Kidney epithelial cell (primary cell): ENCODE measurements at regions not wholly inside any gene's neighbourhood (a gene's known extent, or its start where the extent isn't known, plus 50 kb on each side); places are given as distances from the start of the nearest gene placed in this dataset.

Experiments used
- DNase-seq: peaks from one replicate; pipeline ENCODE4 v3.0.0-alpha.2; 2010; ENCODE audit warnings: low read depth
- H3K27me3 ChIP-seq: 2 replicates; pipeline ENCODE4 v1.6.0; 2011; ENCODE audit warnings: low read length; ENCODE audit not compliant: control insufficient read depth, insufficient read depth
- H3K36me3 ChIP-seq: 2 replicates; pipeline ENCODE4 v1.5.1; 2011; ENCODE audit warnings: low read length; ENCODE audit not compliant: control insufficient read depth, insufficient read depth
- H3K4me3 ChIP-seq: 2 replicates; pipeline ENCODE4 v1.5.1; 2011; ENCODE audit warnings: low read depth, mild to moderate bottlenecking, control low read depth, low read length
- CTCF ChIP-seq: IDR thresholded peaks from 2 replicates; pipeline ENCODE4 v1.5.1; 2011; ENCODE audit warnings: mild to moderate bottlenecking, moderate library complexity, low read length, control low read depth, inconsistent platforms; ENCODE audit not compliant: insufficient read depth, poor library complexity, severe bottlenecking

GRCh38 chr14:24695265-24696241, 61.6 kb upstream of the GZMB start:
- no peaks in the 10 kb centered on the region for H3K27me3 ChIP-seq

GRCh38 chr14:24694680-24695079, 60.7 kb upstream of the GZMB start:
- DNase-seq = no peak
- Histone ChIP-seq H3K36me3 (no peaks in the 10 kb centered on the region), H3K4me3 (no peak overlapping the region), H3K27me3 (no peaks in the 10 kb centered on the region)
- no peak for TF ChIP-seq CTCF

More at GRCh38 chr14:24695265-24696241, 61.6 kb upstream of the GZMB start:
- Histone ChIP-seq H3K4me3 (no peak overlapping the region), H3K36me3 (no peaks in the 10 kb centered on the region)
- no peak for TF ChIP-seq CTCF
- no peak for DNase-seq

GRCh38 chr14:24693983-24694382, 60.0 kb upstream of the GZMB start:
- H3K27me3 ChIP-seq = no peaks in the 10 kb centered on the region
- H3K36me3 ChIP-seq = no peaks in the 10 kb centered on the region
- no peak overlapping the region for H3K4me3 ChIP-seq
- no peak for DNase-seq
- no peak for TF ChIP-seq CTCF

- H3K27me3 ChIP-seq = no peaks in the 10 kb centered on the region
- H3K4me3 ChIP-seq = no peak overlapping the region
- no peak for TF ChIP-seq CTCF
- H3K36me3 ChIP-seq = no peaks in the 10 kb centered on the region
- DNase-seq = no peak
These were observed 59.4 kb upstream of the GZMB start for GRCh38 chr14:24693353-24693737.

GRCh38 chr14:24692382-24693352, 58.7 kb upstream of the GZMB start:
- no peak for TF ChIP-seq CTCF
- Histone ChIP-seq H3K36me3 (no peaks in the 10 kb centered on the region), H3K4me3 (no peak overlapping the region), H3K27me3 (no peaks in the 10 kb centered on the region)
- no peak for DNase-seq
